ENCODE measurements at regions not wholly inside any gene's neighbourhood (a gene's known extent, or its start where the extent isn't known, plus 50 kb on each side); places are given as distances from the start of the nearest gene placed in this dataset.
A peak's percentile ranks its signal among the peaks of the same experiment; 100 is the strongest.

DNA sequence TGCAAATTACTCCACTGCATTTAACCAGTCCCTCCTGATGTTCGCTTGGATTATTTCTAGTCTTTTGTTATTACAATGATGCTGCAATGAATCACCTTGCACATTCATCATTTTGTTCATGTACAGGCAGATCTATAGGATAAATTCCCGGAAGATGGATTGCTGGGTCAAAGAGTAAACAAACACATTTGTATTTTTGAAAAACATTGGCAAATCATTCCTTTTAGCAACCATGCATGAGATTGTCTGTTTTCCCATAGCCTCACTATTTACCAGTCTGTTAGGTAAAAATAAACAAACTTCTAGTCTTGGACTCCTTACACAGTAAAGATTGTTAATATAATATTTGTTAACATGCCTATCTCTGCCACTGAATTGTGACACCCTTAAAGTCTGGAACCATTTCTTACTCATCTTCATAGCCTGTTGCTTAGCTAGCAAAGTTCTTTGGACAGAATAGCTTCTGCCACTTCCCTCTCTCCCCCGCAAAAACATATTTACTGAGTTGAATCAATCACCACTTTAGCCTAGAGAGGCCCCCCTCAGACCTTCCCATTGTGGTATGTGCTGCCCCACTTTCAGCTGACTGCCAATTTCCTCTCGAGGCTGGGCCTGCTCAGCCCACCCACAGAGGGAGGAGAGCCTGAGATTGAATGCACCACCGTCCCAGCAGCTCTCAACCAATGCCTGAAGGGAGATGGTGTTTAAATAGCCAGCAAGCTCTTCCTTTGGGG, 108.4 kb upstream of the ATXN3L start:
- Histone ChIP-seq H2AFZ (ENCODE audit: control insufficient read depth, low read depth, low read length) (peak overlapping the region; percentile 45; the same call in 1 of the 2 replicates), H4K20me1 (ENCODE audit: control insufficient read depth, insufficient read depth) (no peaks in the 10 kb centered on the region), H3K4me2 (ENCODE audit: control insufficient read depth, insufficient read depth) (0 out of 2 replicates have a peak overlapping the region, but pooled peaks have one; percentile 22), H3K27ac (ENCODE audit: control insufficient read depth, insufficient read depth) (no peak overlapping the region), H3K9ac (ENCODE audit: control insufficient read depth, insufficient read depth, low read length) (no peak overlapping the region), H3K4me1 (ENCODE audit: control insufficient read depth, insufficient read depth, low read length) (no peaks in the 10 kb centered on the region), H3K4me3 (no peak overlapping the region), H3K79me2 (ENCODE audit: control insufficient read depth, insufficient read depth, low read length) (no peaks in the 10 kb centered on the region), H3K36me3 (ENCODE audit: control insufficient read depth in 2 of 2, insufficient read depth in 2 of 2, low read length in 1 of 2) (no peaks in the 10 kb centered on the region), H3K9me3 (replicated peaks; ENCODE audit: control insufficient read depth, insufficient read depth, low read length) (no peaks in the 10 kb centered on the region), H3K27me3 (replicated peaks in 1 of 2; ENCODE audit: control insufficient read depth in 2 of 2, insufficient read depth in 2 of 2, low read length in 1 of 2) (no peaks in the 10 kb centered on the region)
- ChIA-PET RAD21 (ENCODE audit: unreplicated experiment) (interaction anchor here (1.5 kb wide), 1 partner anchor 336 kb away, joined by 3 read pairs; no protein-coding TSS in a partner anchor), CTCF (interaction anchor here (1.7 kb wide), 1 partner anchor 10 kb away, joined by 7 read pairs; no protein-coding TSS in a partner anchor), SMC1A (ENCODE audit: uncharacterized antibody, unreplicated experiment) (interaction anchor here (0.5 to 2.5 kb wide), 4 partner anchors 10 to 333 kb away, joined by 3 to 7 read pairs (median 4); no protein-coding TSS in a partner anchor), POLR2A (interaction anchor here (0.6 kb wide), 2 partner anchors 44 to 470 kb away, joined by 3 read pairs; no protein-coding TSS in a partner anchor)
- FAIRE-seq (no peak), DNase-seq (ENCODE audit: low read depth, low spot score) (no peak), ATAC-seq (peak; percentile 36; the same call in 2 of the 3 replicates)
- 0 out of 2 replicates have a peak, but pooled peaks have one; percentile 6 for TF ChIP-seq RAD21 (IDR thresholded peaks at IDR 0.05; ENCODE audit: insufficient read depth, low read depth, low read length)
- peak; percentile 41; the same call in 1 of the 2 replicates for TF ChIP-seq RUNX3 (IDR thresholded peaks at IDR 0.05; ENCODE audit: low read length)
- no peak for TF ChIP-seq CHD4 (IDR thresholded peaks at IDR 0.05)
- intact Hi-C loops (cut with micrococcal nuclease; ENCODE audit: unreplicated experiment) (no loop called here), in situ Hi-C loops (cut with MboI) (no loop called here)
- 24% methylated on average over 5 of the region's 5 CpGs for WGBS (ENCODE audit: insufficient coverage, insufficient replicate concordance, low lambda C conversion rate, missing lambda C conversion rate)
- no TSS peak for BruUV-seq (replicated peaks)

GRCh38 chrX:13427441-13428052, 107.7 kb upstream of the ATXN3L start:
- H3K4me1 ChIP-seq (ENCODE audit: control insufficient read depth, insufficient read depth, low read length), result no peaks in the 10 kb centered on the region
- intact Hi-C loops (cut with micrococcal nuclease; ENCODE audit: unreplicated experiment), result no loop called here
- 40% methylated on average over 5 of the region's 5 CpGs for WGBS (ENCODE audit: insufficient coverage, insufficient replicate concordance, low lambda C conversion rate, missing lambda C conversion rate)
- ChIA-PET RAD21 (ENCODE audit: unreplicated experiment) (no interaction called here), POLR2A (interaction anchor here (0.6 kb wide), 2 partner anchors 17 to 45 kb away, joined by 3 to 4 read pairs; no protein-coding TSS in a partner anchor), CTCF (interaction anchor here (1.7 kb wide), 1 partner anchor 10 kb away, joined by 7 read pairs; no protein-coding TSS in a partner anchor), SMC1A (ENCODE audit: uncharacterized antibody, unreplicated experiment) (interaction anchor here (0.7 to 2.5 kb wide), 4 partner anchors 11 to 30 kb away, joined by 3 to 7 read pairs (median 4); no protein-coding TSS in a partner anchor)
- in situ Hi-C loops (cut with MboI), result no loop called here
- DNase-seq (ENCODE audit: low read depth, low spot score) (no peak), ATAC-seq (no peak), FAIRE-seq (no peak)
- BruUV-seq (replicated peaks), result no TSS peak
- H3K4me2 ChIP-seq (ENCODE audit: control insufficient read depth, insufficient read depth), result no peak overlapping the region
- no peaks in the 10 kb centered on the region for H3K36me3 ChIP-seq (ENCODE audit: control insufficient read depth in 2 of 2, insufficient read depth in 2 of 2, low read length in 1 of 2)
- H2AFZ ChIP-seq (ENCODE audit: control insufficient read depth, low read depth, low read length), result no peak overlapping the region
- no peaks in the 10 kb centered on the region for H4K20me1 ChIP-seq (ENCODE audit: control insufficient read depth, insufficient read depth)
- no peak overlapping the region for H3K9ac ChIP-seq (ENCODE audit: control insufficient read depth, insufficient read depth, low read length)
- no peaks in the 10 kb centered on the region for H3K79me2 ChIP-seq (ENCODE audit: control insufficient read depth, insufficient read depth, low read length)
- no peak overlapping the region for H3K4me3 ChIP-seq
- no peaks in the 10 kb centered on the region for H3K9me3 ChIP-seq (replicated peaks; ENCODE audit: control insufficient read depth, insufficient read depth, low read length)
- no peak overlapping the region for H3K27ac ChIP-seq (ENCODE audit: control insufficient read depth, insufficient read depth)
- no peaks in the 10 kb centered on the region for H3K27me3 ChIP-seq (replicated peaks in 1 of 2; ENCODE audit: control insufficient read depth in 2 of 2, insufficient read depth in 2 of 2, low read length in 1 of 2)
- TF ChIP-seq NBN (IDR thresholded peaks at IDR 0.05), result no peak
- TF ChIP-seq EP300 (IDR thresholded peaks at IDR 0.05; ENCODE audit: borderline replicate concordance in 1 of 2, control insufficient read depth in 1 of 2, low read depth in 2 of 2, low read length in 2 of 2), result no peak
- TF ChIP-seq NFYB (IDR thresholded peaks at IDR 0.05; ENCODE audit: insufficient read depth, low read depth, low read length), result no peak
- TF ChIP-seq, protein P1, sequence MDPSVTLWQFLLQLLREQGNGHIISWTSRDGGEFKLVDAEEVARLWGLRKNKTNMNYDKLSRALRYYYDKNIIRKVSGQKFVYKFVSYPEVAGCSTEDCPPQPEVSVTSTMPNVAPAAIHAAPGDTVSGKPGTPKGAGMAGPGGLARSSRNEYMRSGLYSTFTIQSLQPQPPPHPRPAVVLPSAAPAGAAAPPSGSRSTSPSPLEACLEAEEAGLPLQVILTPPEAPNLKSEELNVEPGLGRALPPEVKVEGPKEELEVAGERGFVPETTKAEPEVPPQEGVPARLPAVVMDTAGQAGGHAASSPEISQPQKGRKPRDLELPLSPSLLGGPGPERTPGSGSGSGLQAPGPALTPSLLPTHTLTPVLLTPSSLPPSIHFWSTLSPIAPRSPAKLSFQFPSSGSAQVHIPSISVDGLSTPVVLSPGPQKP (IDR thresholded peaks at IDR 0.05; ENCODE audit: low read depth, low read length), result no peak
- TF ChIP-seq BCL11A (IDR thresholded peaks at IDR 0.05; ENCODE audit: low read depth, low read length), result no peak
- TF ChIP-seq EZH2 (IDR thresholded peaks at IDR 0.05; ENCODE audit: borderline replicate concordance, control insufficient read depth, low read depth, low read length), result no peak
- TF ChIP-seq E4F1 (IDR thresholded peaks at IDR 0.05; ENCODE audit: borderline replicate concordance, partially characterized antibody), result no peak
- TF ChIP-seq NFYA (IDR thresholded peaks at IDR 0.05; ENCODE audit: borderline replicate concordance, low read depth, low read length), result no peak
- TF ChIP-seq HDAC2 (IDR thresholded peaks at IDR 0.05), result no peak
